ENCODE measurements at regions not wholly inside any gene's neighbourhood (a gene's known extent, or its start where the extent isn't known, plus 50 kb on each side); places are given as distances from the start of the nearest gene placed in this dataset.

DNA sequence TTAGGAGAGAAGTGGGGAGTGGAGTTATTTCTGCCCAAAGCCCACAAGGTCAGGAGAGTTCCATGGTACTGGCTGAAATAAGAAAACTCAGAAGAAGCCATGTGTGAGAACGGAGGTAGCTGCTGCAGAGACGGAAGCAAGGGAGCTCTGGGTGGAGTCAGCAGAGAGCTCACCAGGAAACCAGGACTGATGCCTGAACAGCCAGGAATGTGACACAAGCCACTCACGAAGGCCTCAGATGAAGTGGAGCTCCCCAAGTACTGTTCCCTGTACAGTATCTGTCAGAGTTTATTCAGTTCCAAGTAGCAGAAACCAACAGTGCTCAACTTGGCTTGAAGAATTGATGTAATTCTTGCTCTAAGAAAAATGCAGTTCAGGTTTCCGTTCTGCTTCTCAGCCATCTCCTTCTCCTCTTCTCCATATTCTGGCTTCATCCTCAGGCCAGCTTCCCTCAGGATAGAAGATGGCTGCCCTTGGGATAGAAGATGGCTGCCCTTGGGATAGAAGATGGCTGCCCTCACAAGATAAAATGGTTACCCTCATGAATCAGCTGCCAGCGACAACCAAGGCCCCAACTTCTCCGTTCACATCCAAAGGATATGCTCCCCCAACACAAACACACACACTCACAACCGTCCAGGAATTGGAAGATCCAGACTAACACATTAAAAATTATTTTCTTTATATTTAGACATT, 117.4 kb upstream of the SH3BP4 start:
- no peak for DNase-seq

DNA sequence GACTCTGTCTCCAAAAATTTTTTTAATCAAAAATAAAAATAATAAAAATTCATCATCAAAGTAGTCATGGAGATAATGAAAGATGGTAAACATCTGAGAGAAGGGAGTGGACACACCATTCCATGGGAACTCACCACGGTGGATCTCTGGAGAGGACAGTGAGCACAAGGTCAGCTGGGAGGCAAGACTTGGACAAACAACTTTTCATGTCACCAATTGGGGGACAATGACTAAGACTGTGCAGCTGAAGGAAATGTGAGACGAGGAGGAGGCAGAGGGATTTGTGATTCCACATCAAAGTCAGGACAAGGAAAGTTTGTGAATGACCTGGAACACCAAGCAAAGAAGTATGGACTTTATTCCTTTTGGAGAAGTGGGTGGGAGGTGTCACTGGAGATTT, 121.0 kb upstream of the SH3BP4 start:
- DNase-seq = no peak

GRCh38 chr2:234829074-234829455, 122.8 kb upstream of the SH3BP4 start:
- no peak for DNase-seq

DNA sequence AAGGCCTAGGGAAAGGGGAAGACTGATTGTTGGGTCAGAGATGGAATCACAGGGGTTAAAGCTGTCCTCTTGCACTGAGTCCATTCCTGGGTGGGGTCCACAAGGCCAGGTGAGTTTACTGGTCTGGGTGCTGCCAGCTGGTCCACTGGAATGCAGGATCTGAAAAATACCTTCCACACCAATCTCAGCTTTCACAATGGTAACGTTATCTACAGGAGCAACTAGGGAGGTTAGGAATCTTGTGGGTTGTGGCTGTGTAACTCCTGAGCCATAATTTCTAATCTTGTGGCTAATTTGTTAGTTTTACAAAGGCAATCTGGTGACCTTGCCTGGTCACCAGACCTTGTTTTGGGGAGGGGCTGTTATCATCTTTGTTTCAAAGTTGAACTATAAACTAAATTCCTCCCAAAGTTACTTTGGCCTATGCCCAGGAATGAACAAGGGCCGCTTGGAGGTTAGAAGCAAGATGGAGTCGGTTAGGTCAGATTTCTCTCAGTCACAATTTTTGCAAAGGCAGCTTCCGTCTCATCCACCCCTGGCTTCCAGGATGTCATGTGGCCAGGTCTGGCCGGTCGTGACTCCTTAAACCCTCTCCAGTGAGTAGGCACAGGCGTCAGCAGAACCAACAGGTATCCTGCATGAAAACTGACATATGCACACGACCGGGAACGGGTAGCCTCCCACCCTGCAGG, 123.3 kb upstream of the SH3BP4 start:
- DNase-seq = no peak

- DNase-seq = no peak
These were observed 124.5 kb upstream of the SH3BP4 start for GRCh38 chr2:234827096-234827860.

GRCh38 chr2:234826681-234827080, 125.1 kb upstream of the SH3BP4 start:
- no peak for DNase-seq

- no peak for DNase-seq
These were observed 126.2 kb upstream of the SH3BP4 start for GRCh38 chr2:234825616-234826015.

DNA sequence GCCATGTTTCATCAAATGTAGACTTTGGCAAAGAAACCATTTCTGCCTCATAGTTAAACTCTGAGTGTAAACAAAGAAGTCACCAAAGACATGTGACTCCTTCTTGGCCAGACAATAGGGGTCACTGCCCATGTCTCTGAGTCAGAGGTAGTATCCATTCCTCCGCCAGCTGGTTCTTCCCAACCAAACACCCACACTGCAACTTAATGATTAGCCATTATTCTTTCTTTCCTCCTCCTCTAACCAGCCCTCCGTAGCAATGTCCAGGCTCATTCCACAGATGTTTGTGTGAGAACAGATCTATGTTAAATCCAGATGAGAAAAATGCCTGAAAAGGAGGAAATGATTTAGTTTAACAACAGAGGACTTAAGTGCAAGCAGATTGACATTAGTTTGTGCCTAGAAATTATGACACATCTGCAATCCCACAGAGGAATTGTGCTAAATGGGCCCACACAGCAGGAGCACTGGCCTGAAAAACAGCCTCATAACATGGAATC, 127.9 kb upstream of the SH3BP4 start:
- no peak for DNase-seq

DNA sequence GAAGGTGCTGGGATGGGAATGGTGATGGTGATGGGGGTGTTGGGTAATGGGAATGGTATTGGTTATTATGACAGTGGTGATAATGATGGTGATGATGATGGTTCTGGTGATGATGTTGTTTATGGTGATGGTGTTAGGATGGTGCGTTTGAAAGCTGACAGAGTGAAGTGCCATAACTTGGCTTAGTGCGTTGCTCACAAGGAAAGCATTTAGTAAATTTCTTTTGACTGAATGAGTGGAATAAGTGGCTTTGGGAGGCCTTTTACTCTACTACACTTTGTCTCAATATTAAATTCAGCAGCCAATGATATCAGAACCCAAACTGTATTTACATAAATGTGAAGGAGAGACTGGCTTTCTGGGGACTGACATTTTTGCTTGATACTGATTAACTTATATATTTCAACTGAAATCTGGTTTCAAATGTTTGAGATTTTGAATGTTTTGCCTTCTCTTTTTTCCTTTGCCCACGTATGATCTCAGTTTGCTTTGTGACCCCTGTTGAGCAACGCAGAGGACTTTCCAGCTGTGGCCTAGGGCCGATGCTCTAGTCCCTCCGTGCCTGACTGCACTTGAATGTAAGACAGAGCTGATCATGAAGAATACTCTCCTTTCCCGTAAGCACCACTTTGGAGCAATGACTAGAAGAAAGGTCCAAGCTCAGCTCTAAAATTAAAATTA, 128.5 kb upstream of the SH3BP4 start:
- DNase-seq = no peak

GRCh38 chr2:234821946-234822475, 129.8 kb upstream of the SH3BP4 start:
- no peak for DNase-seq

DNA sequence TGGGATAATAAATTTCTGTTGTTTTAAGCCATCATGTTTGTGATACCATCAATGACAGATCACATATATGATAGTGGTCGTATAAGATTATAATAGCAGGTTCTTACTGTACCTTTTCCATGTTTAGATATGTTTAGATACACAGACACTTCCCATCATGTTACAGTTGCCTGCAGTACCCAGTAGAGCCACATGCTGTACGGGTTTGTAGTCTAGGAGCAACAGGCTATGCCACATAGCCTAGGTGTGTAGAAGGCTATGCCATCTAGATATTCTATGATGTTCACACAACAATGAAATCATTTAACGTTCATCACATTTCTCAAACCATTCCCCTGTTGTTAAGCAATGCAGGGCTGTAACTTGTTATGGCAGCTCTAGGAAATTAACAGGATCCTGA, 132.9 kb upstream of the SH3BP4 start:
- DNase-seq = no peak

GRCh38 chr2:234816491-234816890, 135.3 kb upstream of the SH3BP4 start:
- no peak for DNase-seq

DNA sequence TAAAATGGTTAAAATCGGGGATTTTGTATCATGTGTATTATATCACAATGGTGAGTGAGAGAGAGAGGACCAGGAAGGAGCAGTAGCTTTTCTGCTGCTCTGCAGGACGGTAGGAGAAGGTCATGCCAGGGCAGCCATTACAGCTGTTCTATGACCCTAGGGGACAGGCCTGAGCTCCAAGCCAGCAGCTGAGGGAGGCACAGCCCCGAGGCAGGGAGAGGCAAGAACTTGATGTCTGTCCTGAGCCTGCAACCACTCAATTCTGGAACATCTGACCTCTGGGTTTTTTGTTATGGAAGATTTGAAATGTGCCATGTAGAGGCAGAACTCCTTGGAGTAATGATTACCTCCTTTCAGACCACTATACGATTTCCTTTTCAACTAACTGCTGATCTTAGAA, 135.8 kb upstream of the SH3BP4 start:
- DNase-seq = no peak

DNA sequence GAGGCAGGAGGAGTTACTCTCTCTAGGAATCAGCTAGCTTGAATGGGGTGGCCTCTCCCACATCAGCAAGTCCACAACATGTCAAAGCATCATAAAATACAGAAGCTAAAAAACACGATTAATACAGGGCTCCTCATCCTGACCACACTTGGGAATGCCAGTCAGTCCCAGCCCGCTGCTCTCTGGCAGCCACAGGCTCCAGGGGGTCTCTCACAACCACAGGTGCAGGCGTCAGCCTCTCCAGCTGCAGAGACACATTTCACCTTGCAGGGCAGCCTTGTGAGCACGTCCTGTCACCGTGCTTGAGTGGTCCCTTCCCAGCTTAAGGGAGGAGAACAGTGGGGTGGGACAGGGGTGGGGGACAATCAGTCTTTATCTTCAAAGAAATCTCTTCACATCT, 137.4 kb upstream of the SH3BP4 start:
- no peak for DNase-seq

- DNase-seq = no peak
These were observed 139.0 kb upstream of the SH3BP4 start for GRCh38 chr2:234812851-234813250.

DNA sequence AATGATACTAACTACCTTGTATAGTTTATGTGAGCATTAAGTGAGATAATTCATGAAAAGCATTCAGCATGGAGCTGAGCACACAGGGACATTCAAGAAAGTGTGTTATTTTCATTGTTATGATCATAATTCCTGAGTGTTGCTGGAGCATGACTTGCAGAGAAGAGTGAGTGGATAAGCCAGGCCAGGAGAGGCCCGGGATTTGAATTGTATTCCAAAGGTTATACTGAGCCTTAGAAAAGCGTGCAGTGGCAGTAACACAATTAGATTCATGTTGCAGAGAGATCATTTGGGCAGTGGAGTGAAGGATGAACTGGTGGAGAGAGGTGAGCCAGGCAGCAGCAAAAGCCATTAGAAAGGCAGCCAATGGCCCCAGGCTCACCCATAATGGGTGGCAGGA, 142.9 kb upstream of the SH3BP4 start:
- no peak for DNase-seq

- DNase-seq = no peak
These were observed 145.0 kb upstream of the SH3BP4 start for GRCh38 chr2:234806818-234807217.

DNA sequence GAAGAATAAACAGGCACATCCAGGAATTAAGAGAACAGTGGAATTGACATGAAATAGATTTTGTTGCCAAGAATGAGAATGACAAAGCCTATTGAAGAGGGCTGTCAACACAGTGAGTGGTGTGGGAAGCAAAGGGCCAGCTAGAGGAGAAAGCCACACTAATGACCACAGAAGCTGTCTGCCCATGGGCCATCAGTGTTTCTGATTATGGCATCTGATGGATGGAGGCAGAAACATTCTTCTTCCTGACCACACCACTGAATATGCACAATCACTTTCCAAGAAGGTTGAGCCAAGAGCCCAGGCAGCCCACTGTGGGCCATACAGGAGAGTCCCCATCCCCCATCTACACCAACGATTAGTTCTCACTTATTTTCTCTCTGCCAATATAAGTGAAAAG, 146.0 kb upstream of the SH3BP4 start:
- DNase-seq = no peak

DNA sequence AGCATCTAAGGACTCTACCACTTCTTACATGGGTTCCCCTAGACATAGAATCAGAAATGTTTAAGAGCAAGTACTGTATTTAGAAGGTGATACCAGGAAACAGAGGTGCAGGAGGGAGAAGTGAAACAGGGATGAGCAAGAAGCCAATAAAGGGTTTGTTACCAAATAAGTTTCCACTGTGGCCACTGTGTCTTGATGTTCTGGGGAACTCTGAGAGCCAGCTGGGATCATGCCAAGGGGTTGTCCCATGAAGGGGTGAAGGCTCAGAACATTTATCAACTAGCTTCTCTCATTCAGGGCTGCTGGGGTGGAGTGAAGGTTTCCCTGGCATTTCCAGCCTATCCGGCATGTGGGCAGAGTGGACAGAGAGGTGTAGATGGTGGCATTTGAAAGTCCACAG, 147.1 kb upstream of the SH3BP4 start:
- no peak for DNase-seq

DNA sequence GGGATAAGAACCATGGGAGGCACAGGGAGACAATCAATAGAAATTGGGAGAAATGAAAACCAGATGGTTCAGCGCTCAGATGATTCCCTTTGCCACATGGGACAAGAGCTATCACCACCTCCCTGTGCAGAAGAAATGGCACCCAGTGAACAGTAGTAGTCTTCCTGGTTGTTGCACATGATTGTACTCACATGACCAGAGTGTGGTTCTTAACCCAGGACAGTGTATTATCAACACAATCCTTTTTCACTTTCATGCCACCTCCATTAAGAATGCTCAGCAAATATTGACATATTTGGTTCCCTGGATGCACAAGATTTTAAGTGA, 149.0 kb upstream of the SH3BP4 start:
- DNase-seq = no peak

GRCh38 chr2:234802071-234802844, 149.6 kb upstream of the SH3BP4 start:
- DNase-seq = no peak

DNA sequence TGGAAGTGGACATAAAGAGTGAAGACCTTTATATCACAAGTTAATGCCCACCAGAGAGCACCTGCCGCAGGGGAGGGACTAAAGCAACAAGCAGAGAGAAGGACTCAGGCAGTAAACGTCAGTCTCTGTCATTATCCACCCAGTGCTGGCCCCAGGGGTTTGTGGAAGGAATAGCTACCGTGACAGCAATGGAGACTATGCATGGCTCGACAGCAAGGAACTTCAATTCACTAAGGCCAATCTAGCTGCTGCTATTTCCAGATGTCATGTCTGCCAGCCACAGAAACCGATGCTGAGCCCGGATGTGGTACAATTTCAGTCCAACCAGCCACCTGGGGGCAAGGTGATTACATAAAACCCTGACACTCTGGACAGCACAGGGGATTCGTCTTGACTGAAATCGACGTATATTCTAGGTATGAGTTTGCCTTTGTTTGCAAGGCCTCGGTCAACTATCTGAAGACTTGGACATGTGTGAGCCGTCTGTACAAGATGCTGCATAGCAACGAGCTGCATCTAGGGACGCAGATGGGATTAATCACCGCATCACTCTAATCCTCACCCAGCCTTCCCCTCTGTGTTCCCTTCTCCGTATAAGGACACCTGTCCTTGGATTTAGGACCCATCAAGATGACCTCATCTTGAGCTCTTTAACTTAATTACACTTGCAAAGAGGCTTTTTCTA, 154.1 kb upstream of the SH3BP4 start:
- DNase-seq = no peak

Data from activated T-cell treated with anti-CD3 and anti-CD28 coated beads for 4 hours (primary cell).